Right lung (tissue), 2 donors: ENCODE measurements at regions not wholly inside any gene's neighbourhood (a gene's known extent, or its start where the extent isn't known, plus 50 kb on each side); places are given as distances from the start of the nearest gene placed in this dataset.
"Not testable (repeated sequence)": the region's sequence is repeated elsewhere in the genome, so short reads cannot be mapped to it uniquely, and the experiment has no call there.

Source experiments
- DNase-seq, 2 donors: peaks; one replicate each; pipeline ENCODE4 v3.0.0-alpha.2; 2013

DNA sequence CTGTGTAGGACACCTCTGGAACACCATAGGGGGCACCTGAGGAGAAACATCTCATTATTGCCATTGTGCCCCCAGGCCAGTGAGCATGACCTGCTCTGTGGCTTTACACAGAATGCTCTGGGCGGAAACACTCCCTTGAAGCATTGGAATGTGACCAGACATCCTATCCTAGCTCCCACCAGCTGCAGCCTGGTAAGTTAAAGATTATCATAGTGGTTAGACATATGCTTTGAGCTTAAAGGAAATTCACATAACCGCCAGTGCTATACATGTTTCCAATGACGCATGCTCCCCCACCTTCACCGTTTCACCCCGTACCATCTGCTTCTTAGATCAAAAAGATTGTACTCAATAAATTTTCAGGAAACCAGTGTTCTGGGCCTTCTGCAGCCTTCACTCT is 217.7 kb upstream of the CENPE start:
- no peak for DNase-seq

DNA sequence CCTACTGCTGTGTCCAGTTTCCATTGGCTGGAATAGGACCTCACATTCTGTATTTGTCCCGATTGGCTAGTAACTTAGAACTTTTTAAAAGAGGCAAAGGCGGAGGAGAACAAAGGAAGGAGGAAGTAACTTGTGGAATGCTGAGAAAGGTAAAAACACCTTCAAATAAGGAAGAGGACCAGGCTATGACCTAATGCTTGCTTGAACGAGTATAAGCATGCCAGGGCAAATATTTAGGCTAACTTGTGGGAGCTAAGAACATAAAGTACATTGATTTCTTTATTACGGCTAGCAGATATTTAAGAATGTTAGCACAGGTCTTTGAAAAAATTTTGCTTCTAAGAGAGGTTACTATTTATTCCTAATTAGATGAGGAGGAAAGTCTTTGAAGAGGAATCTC is 214.5 kb upstream of the CENPE start:
- DNase-seq, result not testable (repeated sequence)

DNA sequence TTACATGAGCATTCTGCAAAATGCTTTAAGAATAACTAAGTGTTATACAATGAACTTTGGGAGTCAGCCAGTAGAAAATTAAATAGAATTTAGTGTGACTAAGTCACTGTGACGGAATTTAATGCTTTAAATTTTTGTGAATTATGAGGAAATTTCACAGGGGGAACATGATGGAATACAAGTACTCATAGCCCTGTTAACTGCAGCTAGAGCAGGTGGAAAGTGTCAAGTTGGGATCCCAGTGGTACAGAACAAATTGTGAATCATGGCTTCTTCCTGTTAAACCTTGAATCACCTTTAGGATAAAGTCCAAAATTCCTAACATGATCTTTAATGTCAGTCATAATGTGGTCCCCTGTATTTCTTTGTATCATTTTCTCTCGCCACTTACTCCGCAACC is 212.2 kb upstream of the CENPE start:
- DNase-seq, result no peak

DNA sequence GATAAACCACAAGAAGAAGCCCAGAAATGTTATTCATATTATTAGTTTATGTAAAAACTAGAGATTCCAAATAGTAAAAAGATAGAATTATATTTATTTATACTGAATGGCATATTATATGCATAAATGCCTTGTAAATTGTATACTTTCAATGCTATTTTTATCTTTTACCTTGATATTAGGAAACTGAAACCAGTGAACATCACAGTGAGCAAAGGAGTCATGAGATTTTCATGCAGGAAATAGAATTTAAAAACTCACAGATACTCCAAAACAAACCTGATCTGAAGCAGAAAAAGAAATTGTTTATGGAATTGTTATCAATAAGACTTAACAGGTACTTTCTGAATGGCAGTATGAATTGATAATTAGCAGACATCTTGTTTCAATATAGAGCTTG is 207.3 kb upstream of the CENPE start:
- no peak for DNase-seq

DNA sequence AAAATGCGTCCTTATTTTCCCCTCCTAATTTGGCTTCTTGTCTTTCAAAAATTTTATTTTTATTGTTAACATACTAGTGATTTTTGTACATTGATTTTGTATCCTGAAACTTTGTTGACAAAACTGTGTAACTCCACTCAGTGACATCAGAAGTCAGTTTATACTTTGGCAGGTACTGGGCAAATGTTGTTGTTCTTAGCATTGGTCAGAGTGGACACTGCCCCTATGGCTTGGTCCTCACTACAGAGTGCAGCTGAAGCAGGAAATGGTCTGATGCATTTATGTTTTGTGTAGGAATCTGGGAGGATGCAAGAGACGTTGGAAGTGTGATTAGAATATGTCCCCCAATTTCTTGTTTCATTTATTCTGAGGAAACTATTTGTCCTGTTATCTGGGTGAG is 205.5 kb upstream of the CENPE start:
- DNase-seq, result no peak

DNA sequence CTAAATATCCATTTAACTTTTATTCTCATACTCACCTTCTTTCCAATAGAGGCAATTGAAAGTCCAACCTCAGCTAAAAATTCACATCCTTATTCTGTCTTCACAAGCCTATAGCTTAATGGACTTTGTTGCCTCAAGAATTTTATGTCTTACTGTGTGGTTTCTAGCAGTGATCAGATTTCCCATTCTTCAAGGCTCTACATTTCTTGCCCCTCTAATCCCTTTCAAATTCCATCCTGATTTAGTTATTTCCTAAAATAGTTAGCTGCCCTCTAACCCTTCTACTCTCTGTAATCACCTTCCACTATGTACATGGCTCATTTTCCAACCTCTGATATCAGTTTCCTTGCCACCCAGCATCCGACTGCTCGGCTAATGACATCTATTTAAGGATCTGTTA is 204.1 kb upstream of the CENPE start:
- DNase-seq, result no peak

DNA sequence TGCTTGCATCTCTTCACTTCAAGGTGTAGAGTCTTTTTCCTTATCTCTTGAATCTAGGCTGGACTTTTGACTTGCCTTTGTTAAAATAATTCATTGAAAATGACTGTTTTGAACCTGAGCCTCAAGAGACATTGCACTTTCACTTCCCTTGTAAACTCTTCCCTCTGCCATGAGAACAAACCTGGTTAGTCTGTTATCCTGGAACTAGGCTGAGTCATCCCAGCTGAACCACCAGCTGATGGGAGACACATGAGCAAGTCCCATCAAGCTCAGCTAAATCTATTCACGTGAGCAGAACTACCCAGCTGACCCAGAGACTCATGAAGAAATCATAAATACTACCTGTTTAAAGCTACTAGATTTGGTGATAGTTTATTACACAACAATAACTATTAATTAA is 202.3 kb upstream of the CENPE start:
- DNase-seq, result no peak

DNA sequence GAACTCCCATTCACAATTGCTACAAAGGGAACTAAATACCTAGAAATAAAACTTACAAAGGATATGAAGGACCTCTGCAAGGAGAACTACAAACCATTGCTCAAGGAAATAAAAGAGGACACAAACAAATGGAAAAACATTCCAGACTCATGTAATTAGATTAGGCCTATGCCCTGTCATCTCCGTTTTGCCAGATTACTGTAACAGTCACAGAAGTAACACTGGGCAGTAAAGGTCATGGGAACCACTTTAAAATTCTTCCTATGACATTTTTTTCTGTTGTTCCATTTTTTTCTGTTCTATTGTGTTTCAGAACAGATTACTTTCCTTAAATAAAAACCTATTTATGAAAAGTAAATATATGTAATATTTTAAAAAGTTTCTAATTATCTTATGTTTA is 199.4 kb upstream of the CENPE start:
- no peak for DNase-seq

DNA sequence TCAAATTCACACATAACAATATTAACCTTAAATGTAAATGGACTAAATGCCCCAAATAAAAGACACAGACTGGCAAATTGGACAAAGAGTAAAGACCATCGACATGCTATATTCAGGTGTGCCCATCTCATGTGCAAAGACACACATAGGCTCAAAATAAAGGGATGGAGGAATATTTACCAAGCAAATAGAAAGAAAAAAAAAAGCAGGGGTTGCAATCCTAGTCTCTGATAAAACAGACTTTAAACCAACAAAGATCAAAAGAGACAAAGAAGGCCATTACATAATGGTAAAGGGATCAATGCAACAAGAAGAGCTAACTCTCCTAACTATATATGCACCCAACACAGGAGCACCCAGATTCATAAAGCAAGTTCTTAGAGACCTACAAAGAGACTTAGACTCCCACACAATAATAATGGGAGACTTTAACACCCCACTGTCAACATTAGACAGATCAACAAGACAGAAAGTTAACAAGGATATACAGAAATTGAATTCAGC is 189.4 kb upstream of the CENPE start:
- DNase-seq, result not testable (repeated sequence)

DNA sequence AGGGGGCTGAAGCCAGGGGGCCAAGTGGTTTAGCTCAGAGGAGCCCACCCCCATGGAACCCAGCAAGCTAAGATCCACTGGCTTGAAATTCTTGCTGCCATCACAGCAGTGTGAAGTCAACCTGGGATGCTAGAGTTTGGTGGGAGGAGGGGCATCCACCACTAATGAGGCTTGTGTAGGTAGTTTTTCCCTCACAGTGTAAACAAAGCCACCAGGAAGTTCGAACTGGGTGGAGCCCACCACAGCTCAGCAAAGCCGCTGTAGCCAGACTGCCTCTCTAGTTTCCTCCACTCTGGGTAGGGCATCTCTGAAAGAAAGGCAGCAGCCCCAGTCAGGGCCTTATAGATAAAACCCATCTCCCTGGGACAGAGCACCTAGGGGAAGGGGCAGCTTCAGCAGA is 187.4 kb upstream of the CENPE start:
- DNase-seq, result not testable (repeated sequence)

DNA sequence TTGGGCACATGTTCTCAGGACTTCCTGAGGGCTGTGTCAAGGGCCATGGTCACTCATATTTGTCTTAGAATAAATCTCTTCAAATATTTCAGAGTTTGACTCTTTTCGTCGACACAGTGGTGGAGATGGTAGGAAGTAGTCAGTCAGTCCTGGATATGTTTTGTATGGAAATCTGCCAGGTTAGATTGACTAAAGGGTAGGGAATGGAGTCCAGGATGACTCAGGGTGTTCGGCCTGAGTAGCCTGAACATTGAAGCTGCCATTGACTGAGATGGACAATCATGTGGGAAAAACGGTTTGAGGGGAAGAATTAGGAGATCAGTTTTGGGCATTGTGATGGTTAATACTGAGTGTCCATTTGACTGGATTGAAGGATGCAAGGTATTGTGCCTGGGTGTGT is 177.1 kb upstream of the CENPE start:
- DNase-seq, result no peak

DNA sequence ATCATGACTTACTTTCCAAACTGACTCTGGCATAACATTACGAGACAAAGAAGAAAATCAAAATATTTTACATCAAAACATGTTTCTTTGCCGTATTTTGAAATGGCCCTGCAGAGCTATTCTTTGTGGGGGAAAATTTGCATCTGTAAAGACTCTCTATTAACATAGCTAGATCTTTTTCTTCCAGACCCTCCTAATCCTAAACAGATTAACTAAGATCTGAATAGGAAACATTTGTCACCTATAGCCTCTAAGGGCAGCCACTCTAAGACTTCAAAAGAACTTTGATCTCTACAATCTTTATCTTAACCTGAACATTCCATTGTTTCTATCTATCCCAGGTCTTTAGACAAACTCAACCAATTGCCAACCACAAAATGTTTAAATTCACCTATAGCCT is 176.6 kb upstream of the CENPE start:
- DNase-seq, result no peak

DNA sequence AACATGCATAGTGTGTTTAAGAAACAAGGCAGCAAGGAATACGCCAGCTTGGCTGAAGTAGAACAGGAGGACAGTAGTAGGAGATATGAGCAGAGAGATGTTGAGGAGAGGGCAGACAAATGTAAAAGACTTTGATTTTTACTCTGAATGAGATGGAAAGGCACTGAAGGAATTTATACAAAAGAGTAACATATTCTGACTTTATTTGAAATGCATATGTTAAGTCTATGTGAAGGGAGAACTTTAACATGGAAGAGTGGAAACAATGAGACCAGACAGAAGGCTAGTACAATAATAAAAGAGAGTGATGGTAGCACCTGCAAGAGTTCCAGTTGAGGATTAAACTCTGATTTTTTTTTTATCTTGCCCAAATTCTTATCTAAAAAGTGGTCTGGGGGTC is 176.2 kb upstream of the CENPE start:
- no peak for DNase-seq

DNA sequence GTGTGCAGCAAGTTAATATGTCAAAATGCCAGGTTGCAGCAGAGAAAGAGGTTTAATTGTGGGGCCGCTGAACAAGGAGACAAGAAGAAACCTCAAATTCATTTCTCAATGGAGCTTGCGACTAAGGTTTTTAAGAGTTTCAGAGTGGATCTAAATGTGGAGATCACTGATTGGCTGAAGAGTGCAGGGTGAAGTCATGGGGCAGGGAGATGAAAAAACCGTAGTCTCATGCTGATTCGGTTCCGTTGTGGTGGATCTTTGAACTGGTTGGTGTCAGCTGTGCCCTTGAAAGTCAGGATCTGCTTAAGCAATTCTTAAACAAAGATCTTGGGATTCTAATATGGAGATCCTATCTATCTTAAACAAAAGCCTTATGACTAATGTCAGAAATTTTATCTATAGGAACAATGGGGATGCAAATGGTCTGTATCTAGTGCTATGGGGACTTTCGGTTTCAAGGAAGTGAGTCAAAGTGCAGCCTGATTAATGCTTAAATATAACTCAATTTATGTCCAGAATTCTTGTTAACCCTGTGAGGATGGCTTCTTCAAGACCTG is 173.9 kb upstream of the CENPE start:
- DNase-seq, result no peak

DNA sequence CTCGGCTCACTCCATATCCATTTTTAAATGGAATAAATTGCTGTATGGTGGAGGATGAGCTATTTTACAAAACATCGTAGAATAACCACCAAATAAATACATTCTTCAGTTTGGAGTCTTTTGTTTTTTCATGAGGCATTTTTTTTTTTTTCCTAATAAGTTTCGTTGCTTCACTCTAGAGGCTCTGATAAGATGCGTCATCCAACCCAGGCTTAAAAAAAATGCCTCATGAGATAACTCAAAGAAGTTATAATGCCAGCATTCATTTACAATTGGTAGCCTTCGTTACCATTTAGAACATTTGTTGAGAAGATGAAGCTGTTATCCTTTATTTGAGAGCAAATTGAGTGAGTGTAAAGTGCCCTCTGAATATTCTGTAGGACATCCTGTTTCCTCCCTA is 172.2 kb upstream of the CENPE start:
- no peak for DNase-seq

DNA sequence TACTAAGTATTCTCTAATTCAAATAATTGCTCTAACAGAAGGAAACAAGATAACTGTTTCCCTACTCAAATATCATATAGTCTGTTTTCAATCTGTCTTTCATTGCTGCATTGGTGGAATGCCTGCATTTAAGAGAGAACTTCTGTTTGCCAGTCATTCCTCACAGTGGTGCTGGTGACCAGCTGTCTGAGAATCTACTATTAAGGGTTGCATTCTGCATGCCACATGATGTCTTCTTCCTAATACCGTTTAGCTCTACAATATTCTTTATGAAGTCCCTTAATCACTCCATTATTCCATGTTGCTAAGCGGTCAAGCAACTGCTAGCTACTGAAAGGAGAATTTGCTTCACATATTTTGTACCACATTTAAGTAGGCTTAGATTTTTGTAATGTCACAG is 167.1 kb upstream of the CENPE start:
- DNase-seq, result no peak

DNA sequence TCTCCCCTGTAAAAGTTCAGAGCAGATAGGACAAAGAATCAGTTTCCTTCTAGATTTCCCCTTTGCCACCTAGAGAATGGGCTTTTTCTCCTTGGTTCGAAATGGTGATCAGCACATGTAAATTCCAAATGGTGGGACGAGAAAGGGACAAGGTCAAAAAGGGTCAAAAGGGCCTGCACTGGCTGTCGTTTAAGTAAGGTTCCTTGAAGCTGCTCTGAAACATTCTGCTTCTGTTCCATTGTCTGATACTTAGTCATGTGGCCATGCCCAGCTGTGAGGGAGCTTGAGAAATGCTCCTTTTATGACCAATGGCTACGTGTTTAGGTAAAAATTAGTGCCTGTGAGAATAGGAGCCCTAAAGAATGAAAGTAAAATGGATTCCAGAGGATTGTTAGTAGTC is 165.9 kb upstream of the CENPE start:
- no peak for DNase-seq

DNA sequence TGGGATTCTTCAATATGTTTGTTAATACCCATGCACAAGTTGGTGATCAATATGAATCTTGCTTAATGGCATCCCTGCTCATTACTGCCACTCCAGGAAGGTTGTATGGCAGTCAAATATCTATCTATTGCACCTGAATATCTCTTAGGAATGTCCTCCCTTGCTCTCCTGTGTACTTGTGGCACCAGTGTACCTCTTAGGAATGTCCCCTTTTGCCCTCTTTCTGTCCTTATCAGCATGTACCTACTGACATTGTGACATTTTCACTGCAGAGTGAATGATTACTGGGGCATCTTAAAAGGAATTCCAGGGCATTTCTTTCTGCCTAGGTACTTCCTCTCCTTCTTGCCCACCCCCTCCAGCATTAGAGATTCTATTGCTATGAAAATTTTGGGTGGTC is 163.8 kb upstream of the CENPE start:
- no peak for DNase-seq

DNA sequence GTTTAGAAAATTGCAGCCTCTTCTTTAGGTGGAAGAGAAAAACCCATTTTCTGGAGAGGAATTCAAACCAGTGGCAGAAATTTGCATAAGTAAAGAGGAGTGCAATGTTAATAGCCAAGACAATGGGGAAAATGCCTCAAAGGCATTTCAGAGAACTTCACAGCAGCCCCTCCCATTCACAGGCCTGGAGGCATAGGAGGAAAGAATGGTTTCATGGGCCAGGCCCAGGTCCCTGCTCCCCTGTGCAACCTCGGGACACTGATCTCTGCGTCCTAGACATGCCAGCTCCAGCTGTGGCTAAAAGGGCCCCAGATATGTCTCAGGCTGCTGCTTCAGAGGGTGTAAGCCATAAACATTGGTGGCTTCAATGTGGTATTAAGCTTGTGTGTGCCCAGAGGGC is 161.8 kb upstream of the CENPE start:
- no peak for DNase-seq

DNA sequence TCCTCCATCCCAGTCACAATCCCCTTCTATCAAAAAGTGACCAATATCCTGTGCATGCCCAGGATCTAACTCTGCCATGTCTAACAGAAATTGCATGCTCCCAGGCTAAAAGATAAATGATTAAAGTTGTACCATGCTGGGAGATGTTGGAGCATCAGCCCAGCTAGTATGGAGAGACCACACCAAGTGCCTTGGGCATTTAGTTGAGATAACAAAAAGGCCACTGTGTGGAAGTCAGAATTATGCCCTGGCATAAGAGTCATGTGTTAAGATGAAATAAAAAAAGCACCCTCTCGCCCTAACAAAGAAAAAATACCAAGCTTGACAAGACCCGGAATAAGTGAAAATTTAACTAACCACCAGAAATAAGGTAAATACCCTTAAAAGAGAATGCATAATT is 155.9 kb upstream of the CENPE start:
- DNase-seq, result no peak

DNA sequence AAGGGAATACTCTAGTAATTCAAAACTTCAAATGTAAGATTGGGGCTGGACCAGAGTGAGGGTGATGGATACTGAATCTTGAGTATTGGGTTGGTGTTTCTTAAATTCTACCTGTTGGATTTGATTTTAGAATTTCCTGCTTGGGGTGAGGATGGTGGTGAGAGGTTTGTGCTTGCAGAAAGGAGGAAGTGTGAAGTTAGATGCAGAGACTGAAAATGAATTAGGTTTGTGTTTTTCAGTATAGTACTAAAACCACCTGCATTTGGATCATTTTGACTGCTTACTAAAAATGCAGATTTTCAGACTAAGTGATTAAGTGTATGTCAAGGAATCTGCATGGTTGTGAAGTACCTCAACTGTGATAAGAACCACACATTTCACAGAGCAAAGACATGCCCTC is 131.5 kb upstream of the CENPE start:
- no peak for DNase-seq

DNA sequence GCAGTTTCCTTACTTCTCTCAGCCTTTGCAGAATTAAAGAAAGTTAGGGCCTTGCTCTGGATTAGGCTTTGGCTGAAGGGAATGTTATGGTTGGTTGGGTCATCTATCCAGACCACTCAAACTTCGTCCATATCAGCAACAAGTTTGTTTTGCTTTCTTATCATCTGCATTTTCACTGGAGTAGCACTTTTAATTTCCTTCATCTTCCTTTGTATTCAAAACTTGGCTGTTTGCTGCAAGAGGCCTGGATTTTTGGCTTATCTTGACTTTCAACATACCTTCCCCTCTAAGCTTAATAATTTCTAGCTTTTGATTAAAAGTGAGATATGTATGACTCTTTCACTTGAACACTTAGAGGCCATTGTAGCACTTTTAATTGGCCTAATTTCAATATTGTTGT is 126.7 kb upstream of the CENPE start:
- DNase-seq, result no peak

DNA sequence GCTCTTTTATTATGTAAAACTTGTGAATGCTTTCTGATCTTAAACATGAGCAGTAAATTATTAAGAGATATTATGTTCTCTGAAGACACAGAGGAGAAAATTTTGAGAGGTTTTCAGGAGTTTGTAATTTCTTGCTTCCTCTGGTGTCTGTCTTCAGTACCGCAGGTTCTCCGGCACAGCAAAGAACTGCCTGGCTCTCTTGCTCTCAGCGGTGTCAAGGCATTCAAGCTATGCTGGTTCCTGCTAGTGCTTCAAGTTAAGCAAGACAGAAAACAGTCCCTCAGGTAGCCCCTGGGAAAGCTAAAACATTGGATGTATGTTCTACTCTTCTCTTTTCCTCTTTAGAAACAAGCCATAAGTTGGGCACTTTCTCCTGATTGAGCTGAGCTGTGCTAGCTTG is 120.2 kb upstream of the CENPE start:
- DNase-seq, result no peak

DNA sequence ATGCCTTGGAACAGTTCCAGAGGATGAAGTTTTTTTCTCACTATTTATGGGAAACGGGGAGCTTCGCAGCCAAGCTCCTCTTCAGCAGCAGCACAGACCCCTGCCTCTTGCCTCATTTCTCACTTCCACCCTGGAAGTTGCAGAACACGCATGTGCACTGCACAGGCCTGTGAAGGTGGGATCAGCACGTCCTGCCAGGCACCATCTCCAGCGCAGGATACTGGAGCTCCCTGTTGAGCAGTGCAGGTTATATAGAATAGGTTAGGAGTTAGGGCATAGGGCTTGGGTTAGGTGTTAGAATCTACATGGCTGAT is 110.1 kb upstream of the CENPE start:
- DNase-seq, result no peak
